ENCODE measurements at regions not wholly inside any gene's neighbourhood (a gene's known extent, or its start where the extent isn't known, plus 50 kb on each side); places are given as distances from the start of the nearest gene placed in this dataset.

DNA sequence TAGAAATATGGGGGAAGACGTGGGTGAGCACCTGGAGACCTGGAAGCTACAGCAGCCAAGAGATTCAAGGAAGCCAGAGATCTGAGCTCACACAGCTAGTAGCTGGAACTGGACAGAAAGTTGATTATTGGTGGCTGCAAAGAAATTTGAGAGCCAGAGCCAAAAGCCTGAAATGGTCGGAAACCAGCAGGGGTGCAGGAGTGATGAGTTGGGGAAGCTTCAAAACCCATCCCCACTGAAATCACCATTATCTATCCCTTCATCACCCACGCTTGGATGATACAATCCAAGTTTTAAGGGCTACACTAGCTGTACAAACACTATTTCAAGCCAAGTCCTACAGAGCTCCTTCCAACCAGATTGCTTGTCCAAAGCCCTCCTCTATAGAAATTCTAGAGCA is 296.1 kb upstream of the NEBL start:
- no peaks in the 10 kb centered on the region for H3K4me1 Mint-ChIP-seq (ENCODE audit: low read depth)
- no peak overlapping the region for H3K4me3 Mint-ChIP-seq
- H3K27ac Mint-ChIP-seq: no peak overlapping the region
- H3K27me3 Mint-ChIP-seq (ENCODE audit: insufficient read depth): peaks cover 2% of the 10 kb centered on the region
- DNase-seq: no peak
- H3K36me3 Mint-ChIP-seq (ENCODE audit: low read depth): peaks cover 6% of the 10 kb centered on the region; the same call in 1 of the 2 replicates
- H3K9me3 Mint-ChIP-seq: peaks cover 13% of the 10 kb centered on the region
- TF ChIP-seq, protein P1, sequence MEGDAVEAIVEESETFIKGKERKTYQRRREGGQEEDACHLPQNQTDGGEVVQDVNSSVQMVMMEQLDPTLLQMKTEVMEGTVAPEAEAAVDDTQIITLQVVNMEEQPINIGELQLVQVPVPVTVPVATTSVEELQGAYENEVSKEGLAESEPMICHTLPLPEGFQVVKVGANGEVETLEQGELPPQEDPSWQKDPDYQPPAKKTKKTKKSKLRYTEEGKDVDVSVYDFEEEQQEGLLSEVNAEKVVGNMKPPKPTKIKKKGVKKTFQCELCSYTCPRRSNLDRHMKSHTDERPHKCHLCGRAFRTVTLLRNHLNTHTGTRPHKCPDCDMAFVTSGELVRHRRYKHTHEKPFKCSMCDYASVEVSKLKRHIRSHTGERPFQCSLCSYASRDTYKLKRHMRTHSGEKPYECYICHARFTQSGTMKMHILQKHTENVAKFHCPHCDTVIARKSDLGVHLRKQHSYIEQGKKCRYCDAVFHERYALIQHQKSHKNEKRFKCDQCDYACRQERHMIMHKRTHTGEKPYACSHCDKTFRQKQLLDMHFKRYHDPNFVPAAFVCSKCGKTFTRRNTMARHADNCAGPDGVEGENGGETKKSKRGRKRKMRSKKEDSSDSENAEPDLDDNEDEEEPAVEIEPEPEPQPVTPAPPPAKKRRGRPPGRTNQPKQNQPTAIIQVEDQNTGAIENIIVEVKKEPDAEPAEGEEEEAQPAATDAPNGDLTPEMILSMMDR (IDR thresholded peaks at IDR 0.05): no peak

DNA sequence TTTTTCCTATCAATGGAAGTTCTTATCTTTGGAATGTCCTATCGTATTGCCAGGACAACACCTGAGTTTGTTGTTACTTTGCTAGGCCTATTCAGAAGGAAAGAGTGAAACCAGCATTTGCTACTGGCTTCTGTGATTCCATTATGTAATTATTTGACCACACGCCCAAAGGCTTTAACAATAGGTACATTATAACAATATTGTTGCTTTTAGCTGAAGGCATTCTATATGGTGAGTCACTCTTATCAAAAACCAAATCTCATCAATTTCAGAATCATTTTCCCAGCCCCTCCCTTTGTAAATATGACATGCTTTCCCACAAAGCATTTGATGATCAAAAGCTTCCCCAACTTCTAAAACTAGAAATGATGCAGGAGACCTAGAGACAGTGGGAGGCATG is 294.4 kb upstream of the NEBL start:
- Mint-ChIP-seq H3K27ac (no peak overlapping the region), H3K4me1 (ENCODE audit: low read depth) (no peaks in the 10 kb centered on the region), H3K36me3 (ENCODE audit: low read depth) (no peaks in the 10 kb centered on the region), H3K27me3 (ENCODE audit: insufficient read depth) (peaks cover 4% of the 10 kb centered on the region; the same call in 1 of the 2 replicates), H3K9me3 (peaks cover under 1% of the 10 kb centered on the region; the same call in 1 of the 2 replicates), H3K4me3 (no peak overlapping the region)
- DNase-seq: no peak
- TF ChIP-seq, protein P1 (IDR thresholded peaks at IDR 0.05): no peak

DNA sequence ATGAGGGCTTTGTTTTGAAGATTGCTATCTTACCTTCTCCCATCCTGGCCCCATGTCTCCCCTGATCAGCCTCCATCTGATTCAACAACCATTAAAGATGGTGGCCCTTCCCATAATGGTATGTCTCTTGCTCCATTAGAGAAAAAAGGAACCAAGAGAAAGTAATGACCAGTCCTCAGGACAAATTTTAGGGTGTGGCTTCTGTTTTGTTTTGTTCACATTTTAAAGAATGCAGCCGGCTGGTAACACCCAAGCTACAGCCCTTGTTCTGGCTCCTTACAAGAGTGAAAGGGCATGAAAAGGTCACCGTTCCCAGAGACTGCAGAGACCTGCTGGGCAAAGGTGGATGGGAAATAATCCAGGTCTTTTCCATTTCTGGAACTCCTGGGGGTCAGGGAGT is 287.9 kb upstream of the NEBL start:
- Mint-ChIP-seq H3K27ac (no peak overlapping the region), H3K4me3 (no peak overlapping the region)
- TF ChIP-seq, protein P1 (IDR thresholded peaks at IDR 0.05): no peak

DNA sequence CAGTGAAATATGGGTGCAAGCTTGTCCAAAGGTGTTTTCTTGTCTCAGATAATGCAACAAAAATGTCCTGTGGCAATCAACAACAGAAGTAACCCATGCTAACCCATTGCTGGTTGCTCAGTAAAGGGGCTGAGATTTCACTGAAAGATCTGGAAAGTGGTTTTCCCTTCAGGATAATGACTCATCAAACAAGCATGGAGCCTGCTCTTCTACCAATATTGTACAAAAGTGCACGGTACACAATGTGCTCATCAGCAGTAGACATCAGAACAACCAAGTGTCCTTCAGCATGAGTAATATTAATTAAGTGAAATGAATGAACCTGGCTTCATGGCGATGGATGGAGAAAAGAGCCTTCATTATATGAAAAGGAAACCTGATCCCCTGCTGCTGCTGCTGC is 287.1 kb upstream of the NEBL start:
- Mint-ChIP-seq H3K27me3 (ENCODE audit: insufficient read depth) (peaks cover 1% of the 10 kb centered on the region), H3K4me3 (no peak overlapping the region), H3K4me1 (ENCODE audit: low read depth) (no peaks in the 10 kb centered on the region), H3K27ac (no peak overlapping the region), H3K36me3 (ENCODE audit: low read depth) (no peaks in the 10 kb centered on the region), H3K9me3 (no peaks in the 10 kb centered on the region)
- DNase-seq: no peak
- TF ChIP-seq, protein P1 (IDR thresholded peaks at IDR 0.05): no peak

More for the DNA sequence above, 287.9 kb upstream of the NEBL start:
- no peak for DNase-seq
- H3K9me3 Mint-ChIP-seq: no peaks in the 10 kb centered on the region
- no peaks in the 10 kb centered on the region for H3K4me1 Mint-ChIP-seq (ENCODE audit: low read depth)
- H3K27me3 Mint-ChIP-seq (ENCODE audit: insufficient read depth): peaks cover 1% of the 10 kb centered on the region
- no peaks in the 10 kb centered on the region for H3K36me3 Mint-ChIP-seq (ENCODE audit: low read depth)

DNA sequence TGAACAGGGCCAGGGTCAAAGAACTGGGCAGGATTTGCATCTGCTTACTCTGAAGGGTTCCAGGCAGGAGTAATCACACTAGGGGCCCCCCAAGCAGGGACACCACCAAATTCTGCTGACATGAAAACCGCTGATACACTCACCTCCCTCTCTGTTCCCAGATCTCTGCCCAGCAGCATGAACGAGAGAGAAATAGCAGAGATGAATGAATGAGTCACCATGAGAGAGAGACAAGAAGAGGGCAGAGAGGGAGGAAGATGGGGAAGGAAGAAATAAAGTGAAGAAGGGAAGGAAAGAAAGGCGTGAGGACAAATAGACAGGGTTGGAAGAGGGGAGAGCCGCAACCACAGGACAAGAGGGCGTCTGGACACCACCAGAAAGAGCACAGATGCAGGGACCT is 285.9 kb upstream of the NEBL start:
- Mint-ChIP-seq H3K4me3 (no peak overlapping the region), H3K36me3 (ENCODE audit: low read depth) (no peaks in the 10 kb centered on the region)

More for the DNA sequence above, 285.9 kb upstream of the NEBL start:
- Mint-ChIP-seq H3K27ac (no peak overlapping the region), H3K9me3 (no peaks in the 10 kb centered on the region), H3K27me3 (ENCODE audit: insufficient read depth) (peaks cover 4% of the 10 kb centered on the region), H3K4me1 (ENCODE audit: low read depth) (no peaks in the 10 kb centered on the region)
- TF ChIP-seq, protein P1 (IDR thresholded peaks at IDR 0.05): no peak
- DNase-seq: no peak

All from HFFc6 (cell line).